ENCODE measurements at regions not wholly inside any gene's neighbourhood (a gene's known extent, or its start where the extent isn't known, plus 50 kb on each side); places are given as distances from the start of the nearest gene placed in this dataset.

- TF ChIP-seq CTCF (optimal IDR thresholded peaks at IDR 0.05 in 1 of 3, IDR thresholded peaks at IDR 0.05 in 1 of 3, conservative IDR thresholded peaks at IDR 0.05 in 1 of 3; ENCODE audit: extremely low read depth in 1 of 3, insufficient read depth in 2 of 3, low read length in 3 of 3) = no peak
- no peak for TF ChIP-seq EZH2 (IDR thresholded peaks at IDR 0.05; ENCODE audit: low read length)
Observed at GRCh38 chr9:89956331-89956730, 351.5 kb downstream of the GADD45G start.

Measured in keratinocyte (primary cell).